H9 (cell line): ENCODE measurements at regions not wholly inside any gene's neighbourhood (a gene's known extent, or its start where the extent isn't known, plus 50 kb on each side); places are given as distances from the start of the nearest gene placed in this dataset.

Experiments used
- DNase-seq: peaks from one replicate; pipeline ENCODE4 v3.0.0-alpha.2; 2017
- H2AFZ ChIP-seq: one replicate; pipeline ENCODE4 v1.6.1; 2013; ENCODE audit warnings: mild to moderate bottlenecking, low read length, control low read depth, moderate library complexity
- H2AK5ac ChIP-seq: 2 replicates; pipeline ENCODE4 v1.6.1; 2013; ENCODE audit warnings: low read length, control low read depth, mixed read lengths; ENCODE audit not compliant: insufficient read length
- H2BK120ac ChIP-seq: one replicate; pipeline ENCODE4 v1.6.1; 2013; ENCODE audit warnings: low read depth, mild to moderate bottlenecking, low read length, control low read depth, inconsistent platforms; ENCODE audit not compliant: poor library complexity, severe bottlenecking
- H2BK12ac ChIP-seq: 2 replicates; pipeline ENCODE4 v1.6.1; 2013; ENCODE audit warnings: low read length, control low read depth, mixed read lengths, low read depth; ENCODE audit not compliant: insufficient read length
- H2BK15ac ChIP-seq: 2 replicates; pipeline ENCODE4 v1.6.1; 2013; ENCODE audit warnings: low read depth, low read length, control low read depth
- H2BK20ac ChIP-seq: one replicate; pipeline ENCODE4 v1.6.1; 2013; ENCODE audit warnings: low read depth, mild to moderate bottlenecking, low read length, control low read depth, inconsistent platforms; ENCODE audit not compliant: poor library complexity, severe bottlenecking
- H2BK5ac ChIP-seq: 2 replicates; pipeline ENCODE4 v1.6.1; 2013; ENCODE audit warnings: low read length, control low read depth, mixed read lengths; ENCODE audit not compliant: insufficient read length
- H3K14ac ChIP-seq: 2 replicates; pipeline ENCODE4 v1.6.1; 2013; ENCODE audit warnings: low read length, control low read depth; ENCODE audit not compliant: insufficient read depth
- H3K18ac ChIP-seq: 2 replicates; pipeline ENCODE4 v1.6.1; 2013; ENCODE audit warnings: low read depth, mild to moderate bottlenecking, mixed read lengths, low read length, control low read depth; ENCODE audit not compliant: insufficient read length
- H3K23ac ChIP-seq: 2 replicates; pipeline ENCODE4 v1.6.1; 2013; ENCODE audit warnings: low read length, control low read depth, mixed read lengths, low read depth; ENCODE audit not compliant: insufficient read length
- H3K23me2 ChIP-seq: 2 replicates; pipeline ENCODE4 v1.6.1; 2013; ENCODE audit warnings: low read depth, mild to moderate bottlenecking, mixed read lengths, low read length, control low read depth; ENCODE audit not compliant: insufficient read length, poor library complexity, severe bottlenecking
- H3K27ac ChIP-seq: 2 replicates; pipeline ENCODE4 v1.5.1; 2013; ENCODE audit warnings: low read length, control low read depth, mixed read lengths, low read depth; ENCODE audit not compliant: insufficient read length
- H3K27me3 ChIP-seq: 2 replicates; pipeline ENCODE4 v1.6.1; 2013; ENCODE audit warnings: low read length, control low read depth, inconsistent platforms; ENCODE audit not compliant: insufficient read depth
- H3K4ac ChIP-seq: 2 replicates; pipeline ENCODE4 v1.6.1; 2013; ENCODE audit warnings: low read depth, mild to moderate bottlenecking, control low read depth, inconsistent platforms, low read length, moderate library complexity
- H3K4me1 ChIP-seq: 2 replicates; pipeline ENCODE4 v1.6.1; 2013; ENCODE audit warnings: low read length, control low read depth, inconsistent platforms; ENCODE audit not compliant: insufficient read depth
- H3K4me2 ChIP-seq: 2 replicates; pipeline ENCODE4 v1.6.1; 2013; ENCODE audit warnings: low read length, control low read depth, mixed read lengths; ENCODE audit not compliant: insufficient read length, insufficient read depth
- H3K56ac ChIP-seq: 2 replicates; pipeline ENCODE4 v1.6.1; 2013; ENCODE audit warnings: low read depth, mild to moderate bottlenecking, mixed read lengths, low read length, control low read depth; ENCODE audit not compliant: insufficient read length
- H3K79me1 ChIP-seq: 2 replicates; pipeline ENCODE4 v1.6.1; 2013; ENCODE audit warnings: low read depth, mild to moderate bottlenecking, moderate library complexity, low read length, control low read depth, inconsistent platforms; ENCODE audit not compliant: insufficient read depth, poor library complexity, severe bottlenecking
- H3K79me2 ChIP-seq: 2 replicates; pipeline ENCODE4 v1.6.1; 2013; ENCODE audit warnings: low read length, control low read depth, inconsistent platforms; ENCODE audit not compliant: insufficient read depth
- H3K9ac ChIP-seq: 2 replicates; pipeline ENCODE4 v1.6.1; 2013; ENCODE audit warnings: low read length, control low read depth, mixed read lengths; ENCODE audit not compliant: insufficient read length; ENCODE audit errors: extremely low read depth
- H3K9me3 ChIP-seq: one replicate; pipeline ENCODE4 v1.6.1; 2013; ENCODE audit warnings: low read depth, low read length, inconsistent platforms; ENCODE audit not compliant: control insufficient read depth
- H3T11ph ChIP-seq: one replicate; pipeline ENCODE4 v1.6.1; 2013; ENCODE audit warnings: mild to moderate bottlenecking, low read length, control low read depth, inconsistent platforms
- H4K20me1 ChIP-seq: one replicate; pipeline ENCODE4 v1.6.1; 2013; ENCODE audit not compliant: control insufficient read depth, insufficient read length, insufficient read depth
- H4K5ac ChIP-seq: 2 replicates; pipeline ENCODE4 v1.6.1; 2013; ENCODE audit warnings: low read depth, mild to moderate bottlenecking, mixed read lengths, low read length, control low read depth; ENCODE audit not compliant: insufficient read length
- H4K8ac ChIP-seq: replicated peaks from 2 replicates; pipeline ENCODE4 v1.6.1; 2013; ENCODE audit warnings: low read length, control low read depth, mixed read lengths, low read depth; ENCODE audit not compliant: insufficient read length
- H4K91ac ChIP-seq: 2 replicates; pipeline ENCODE4 v1.6.1; 2013; ENCODE audit warnings: low read depth, mild to moderate bottlenecking, moderate library complexity, mixed read lengths, low read length, control low read depth; ENCODE audit not compliant: insufficient read length
- H3K27ac Mint-ChIP-seq, 3 experiments: 2 replicates in 2 of 3; 3 replicates in 1 of 3; pipeline ENCODE4 v1.8.0; 2020 to 2021; ENCODE audit warnings: mixed read lengths in 3 of 3, mild to moderate bottlenecking in 1 of 3, moderate library complexity in 1 of 3
- H3K27me3 Mint-ChIP-seq: 2 replicates; pipeline ENCODE4 v1.8.0; 2021; ENCODE audit warnings: low read depth, mild to moderate bottlenecking, moderate library complexity, mixed read lengths
- H3K36me3 Mint-ChIP-seq, 3 experiments: 2 replicates in 2 of 3; 3 replicates in 1 of 3; pipeline ENCODE4 v1.8.0; 2020 to 2021; ENCODE audit warnings: low read depth in 3 of 3, mixed read lengths in 3 of 3; ENCODE audit not compliant: insufficient read depth in 1 of 3
- H3K4me1 Mint-ChIP-seq, 2 experiments: 2 replicates each; pipeline ENCODE4 v1.8.0; 2020; ENCODE audit warnings: mixed read lengths in 2 of 2
- H3K4me3 Mint-ChIP-seq, 2 experiments: 2 replicates in 1 of 2; 3 replicates in 1 of 2; pipeline ENCODE4 v1.8.0; 2020 to 2021; ENCODE audit warnings: mild to moderate bottlenecking in 2 of 2, mixed read lengths in 2 of 2, moderate library complexity in 1 of 2
- H3K9me3 Mint-ChIP-seq, 2 experiments: 2 replicates in 1 of 2; 3 replicates in 1 of 2; pipeline ENCODE4 v1.8.0; 2020; ENCODE audit warnings: mild to moderate bottlenecking in 2 of 2, mixed read lengths in 2 of 2, moderate library complexity in 1 of 2
- CTCF ChIP-seq: fragments of 200-600 bp; sonication (generic); conservative IDR thresholded peaks from 3 replicates; pipeline ENCODE4 v1.8.0; 2021; ENCODE audit warnings: antibody characterized with exemption, mild to moderate bottlenecking
- WGBS: extraction: QIAGEN DNeasy Blood & Tissue Kit; methylation state at CpG from one replicate; pipeline ENCODE4 v1.1.7; 2013; ENCODE audit warnings: missing lambda C conversion rate, low lambda C conversion rate, mixed read lengths; ENCODE audit not compliant: insufficient read length; ENCODE audit errors: extremely low coverage; 5-methylcytosine and 5-hydroxymethylcytosine counted together

- Histone ChIP-seq H2BK5ac (no peak overlapping the region), H3K18ac (no peak overlapping the region), H4K8ac (no peak overlapping the region), H3K23me2 (no peaks in the 10 kb centered on the region), H2AK5ac (no peak overlapping the region), H3K27me3 (no peaks in the 10 kb centered on the region), H4K5ac (no peak overlapping the region), H3T11ph (no peak overlapping the region), H4K20me1 (no peaks in the 10 kb centered on the region), H3K56ac (no peak overlapping the region), H3K4ac (no peak overlapping the region), H4K91ac (no peak overlapping the region), H3K4me2 (no peak overlapping the region), H2BK120ac (no peak overlapping the region), H3K4me1 (no peaks in the 10 kb centered on the region), H3K23ac (no peak overlapping the region), H2AFZ (no peak overlapping the region), H2BK20ac (no peak overlapping the region), H2BK15ac (no peak overlapping the region), H3K9me3 (peaks cover 13% of the 10 kb centered on the region), H3K79me2 (no peaks in the 10 kb centered on the region), H2BK12ac (no peak overlapping the region), H3K9ac (no peak overlapping the region), H3K14ac (no peak overlapping the region), H3K27ac (no peak overlapping the region), H3K79me1 (no peaks in the 10 kb centered on the region)
- TF ChIP-seq CTCF = no peak
- no peak for DNase-seq
- H3K27ac Mint-ChIP-seq = no peak overlapping the region
- no peaks in the 10 kb centered on the region; the same call in 1 of the 2 replicates for H3K27me3 Mint-ChIP-seq
- no peak overlapping the region for H3K4me3 Mint-ChIP-seq
- WGBS = no CpG with 5 or more reads among the region's 5 CpGs
- peaks cover 9 to 13% of the 10 kb centered on the region in 2 experiments for H3K4me1 Mint-ChIP-seq
- peaks cover 25 to 40% of the 10 kb centered on the region in 2 experiments for H3K9me3 Mint-ChIP-seq
- H3K36me3 Mint-ChIP-seq = peaks cover 4 to 18% (median 9%) of the 10 kb centered on the region in 3 experiments; a peak in 6 of 7 replicates
These were observed 79.6 kb upstream of the MAP3K4 start for GRCh38 chr6:160911949-160912348.
